SH-SY5Y (cell line): ENCODE measurements at regions not wholly inside any gene's neighbourhood (a gene's known extent, or its start where the extent isn't known, plus 50 kb on each side); places are given as distances from the start of the nearest gene placed in this dataset.

ENCODE experiments used
- GATA2 ChIP-seq: IDR thresholded peaks from 2 replicates; pipeline ENCODE4 v1.6.1; 2011; ENCODE audit warnings: mild to moderate bottlenecking, low read depth, low read length
- GATA3 ChIP-seq: IDR thresholded peaks from 2 replicates; pipeline ENCODE4 v1.6.1; 2011; ENCODE audit warnings: low read depth, mild to moderate bottlenecking, low read length, moderate library complexity

- TF ChIP-seq GATA3 = no peak
- TF ChIP-seq GATA2 = no peak
Observed at GRCh38 chr12:83471341-83471740, 784.6 kb downstream of the TMTC2 start.

GRCh38 chr12:83470749-83471148 lies 784.0 kb downstream of the TMTC2 start:
- TF ChIP-seq GATA2 (no peak), GATA3 (no peak)

- TF ChIP-seq GATA3 (no peak), GATA2 (no peak)
Observed at GRCh38 chr12:83468988-83469908, 782.5 kb downstream of the TMTC2 start.

GRCh38 chr12:83465632-83466031 lies 778.9 kb downstream of the TMTC2 start:
- no peak for TF ChIP-seq GATA2
- no peak for TF ChIP-seq GATA3

GRCh38 chr12:83462419-83462818 lies 775.7 kb downstream of the TMTC2 start:
- TF ChIP-seq GATA3 (no peak), GATA2 (no peak)

- TF ChIP-seq GATA2 = no peak
- TF ChIP-seq GATA3 = no peak
Observed at GRCh38 chr12:83461336-83461935, 774.7 kb downstream of the TMTC2 start.

- TF ChIP-seq GATA3 = no peak
- no peak for TF ChIP-seq GATA2
Observed at GRCh38 chr12:83451189-83451588, 764.5 kb downstream of the TMTC2 start.

GRCh38 chr12:83434600-83434999 lies 747.9 kb downstream of the TMTC2 start:
- no peak for TF ChIP-seq GATA3
- no peak for TF ChIP-seq GATA2

GRCh38 chr12:83432176-83432719 lies 745.5 kb downstream of the TMTC2 start:
- TF ChIP-seq GATA3 (no peak), GATA2 (no peak)

- TF ChIP-seq GATA2 = no peak
- no peak for TF ChIP-seq GATA3
Observed at GRCh38 chr12:83414981-83415380, 728.3 kb downstream of the TMTC2 start.

GRCh38 chr12:83408851-83409250 lies 722.1 kb downstream of the TMTC2 start:
- no peak for TF ChIP-seq GATA3
- TF ChIP-seq GATA2 = no peak

- TF ChIP-seq GATA3 (no peak), GATA2 (no peak)
Observed at GRCh38 chr12:83408146-83408545, 721.4 kb downstream of the TMTC2 start.

- TF ChIP-seq GATA2 (no peak), GATA3 (no peak)
Observed at GRCh38 chr12:83404521-83404920, 717.8 kb downstream of the TMTC2 start.

- no peak for TF ChIP-seq GATA3
- TF ChIP-seq GATA2 = no peak
Observed at GRCh38 chr12:83390186-83390585, 703.5 kb downstream of the TMTC2 start.
